Activated CD8-positive, alpha-beta memory T cell treated with anti-CD3 and anti-CD28 coated beads, Interleukin-2, amount 10 ng/mL, durations not matched to agents 7 days and 5 days (primary cell): ENCODE measurements at regions not wholly inside any gene's neighbourhood (a gene's known extent, or its start where the extent isn't known, plus 50 kb on each side); places are given as distances from the start of the nearest gene placed in this dataset.

Experiments used
- ATAC-seq: fragments of 150-1000 bp; cut with Tn5 transposase; one replicate; pipeline ENCODE4 v1.10.0; 2021; ENCODE audit warnings: moderate library complexity
- CTCF ChIA-PET: fragments of 350-600 bp; sonication (Branson Sonifier 250); formaldehyde crosslinking; loops from one replicate; lab custom pipeline; 2021; ENCODE audit warnings: antibody characterized with exemption; lab: Charles Lee
- DNase-seq: peaks from one replicate; pipeline ENCODE4 v3.0.0-alpha.2; 2020
- H3K27ac Mint-ChIP-seq: one replicate; pipeline ENCODE4 v1.8.0; 2021; ENCODE audit warnings: mild to moderate bottlenecking, mixed read lengths
- H3K27me3 Mint-ChIP-seq: one replicate; pipeline ENCODE4 v1.8.0; 2021; ENCODE audit warnings: mixed read lengths
- H3K36me3 Mint-ChIP-seq: one replicate; pipeline ENCODE4 v1.8.0; 2021; ENCODE audit warnings: mild to moderate bottlenecking, mixed read lengths
- H3K4me1 Mint-ChIP-seq: one replicate; pipeline ENCODE4 v1.8.0; 2021; ENCODE audit warnings: mixed read lengths
- H3K4me3 Mint-ChIP-seq: one replicate; pipeline ENCODE4 v1.8.0; 2021; ENCODE audit warnings: mild to moderate bottlenecking, moderate library complexity, mixed read lengths
- H3K9me3 Mint-ChIP-seq: one replicate; pipeline ENCODE4 v1.8.0; 2022; ENCODE audit warnings: low read depth, mixed read lengths

- DNase-seq, result no peak
Measured at GRCh38 chr6:101279410-101279809, 114.1 kb upstream of the GRIK2 start.

GRCh38 chr6:101281266-101281665, 112.2 kb upstream of the GRIK2 start:
- Mint-ChIP-seq H3K4me3 (no peak overlapping the region), H3K27ac (no peak overlapping the region), H3K27me3 (no peaks in the 10 kb centered on the region), H3K9me3 (no peaks in the 10 kb centered on the region), H3K4me1 (no peaks in the 10 kb centered on the region), H3K36me3 (no peaks in the 10 kb centered on the region)
- DNase-seq, result no peak
- CTCF ChIA-PET, result no interaction called here
- ATAC-seq, result no peak

More at GRCh38 chr6:101279410-101279809, 114.1 kb upstream of the GRIK2 start:
- H3K4me3 Mint-ChIP-seq, result no peak overlapping the region
- H3K4me1 Mint-ChIP-seq, result no peaks in the 10 kb centered on the region
- no peak overlapping the region for H3K27ac Mint-ChIP-seq
- H3K9me3 Mint-ChIP-seq, result no peaks in the 10 kb centered on the region
- no peak for ATAC-seq
- CTCF ChIA-PET, result interaction anchor here (0.9 kb wide), 1 partner anchor 9 kb away, joined by 3 read pairs; no protein-coding TSS in a partner anchor
- H3K36me3 Mint-ChIP-seq, result no peaks in the 10 kb centered on the region
- H3K27me3 Mint-ChIP-seq, result no peaks in the 10 kb centered on the region

GRCh38 chr6:101284131-101284530, 109.4 kb upstream of the GRIK2 start:
- H3K27me3 Mint-ChIP-seq, result no peaks in the 10 kb centered on the region
- CTCF ChIA-PET, result no interaction called here
- H3K4me3 Mint-ChIP-seq, result no peak overlapping the region
- no peak overlapping the region for H3K27ac Mint-ChIP-seq
- no peak for DNase-seq
- H3K9me3 Mint-ChIP-seq, result no peaks in the 10 kb centered on the region
- no peak for ATAC-seq
- H3K4me1 Mint-ChIP-seq, result no peaks in the 10 kb centered on the region
- no peaks in the 10 kb centered on the region for H3K36me3 Mint-ChIP-seq

- no peak overlapping the region for H3K27ac Mint-ChIP-seq
- H3K36me3 Mint-ChIP-seq, result no peaks in the 10 kb centered on the region
- CTCF ChIA-PET, result no interaction called here
- no peaks in the 10 kb centered on the region for H3K4me1 Mint-ChIP-seq
- no peaks in the 10 kb centered on the region for H3K9me3 Mint-ChIP-seq
- ATAC-seq (no peak), DNase-seq (no peak)
- no peak overlapping the region for H3K4me3 Mint-ChIP-seq
- H3K27me3 Mint-ChIP-seq, result no peaks in the 10 kb centered on the region
Measured at GRCh38 chr6:101286146-101286545, 107.4 kb upstream of the GRIK2 start.

- Mint-ChIP-seq H3K4me1 (no peaks in the 10 kb centered on the region), H3K36me3 (no peaks in the 10 kb centered on the region), H3K9me3 (peaks cover 8% of the 10 kb centered on the region), H3K27ac (no peak overlapping the region), H3K27me3 (no peaks in the 10 kb centered on the region), H3K4me3 (no peak overlapping the region)
- CTCF ChIA-PET, result no interaction called here
- DNase-seq (no peak), ATAC-seq (no peak)
Measured at GRCh38 chr6:101290346-101290745, 103.2 kb upstream of the GRIK2 start.

- Mint-ChIP-seq H3K27ac (no peak overlapping the region), H3K9me3 (peaks cover 11% of the 10 kb centered on the region), H3K27me3 (no peaks in the 10 kb centered on the region), H3K4me3 (no peak overlapping the region), H3K36me3 (no peaks in the 10 kb centered on the region), H3K4me1 (no peaks in the 10 kb centered on the region)
- CTCF ChIA-PET, result no interaction called here
- DNase-seq (no peak), ATAC-seq (no peak)
Measured at GRCh38 chr6:101294051-101294638, 99.4 kb upstream of the GRIK2 start.

- Mint-ChIP-seq H3K4me3 (no peak overlapping the region), H3K27me3 (no peaks in the 10 kb centered on the region), H3K27ac (no peak overlapping the region), H3K36me3 (no peaks in the 10 kb centered on the region), H3K9me3 (peaks cover 11% of the 10 kb centered on the region), H3K4me1 (no peaks in the 10 kb centered on the region)
- ATAC-seq, result no peak
- CTCF ChIA-PET, result no interaction called here
- DNase-seq, result no peak
Measured at GRCh38 chr6:101294676-101295075, 98.8 kb upstream of the GRIK2 start.

GRCh38 chr6:101296169-101296960, 97.1 kb upstream of the GRIK2 start:
- ATAC-seq, result no peak
- Mint-ChIP-seq H3K9me3 (peaks cover 11% of the 10 kb centered on the region), H3K4me1 (no peaks in the 10 kb centered on the region), H3K27ac (no peak overlapping the region), H3K4me3 (no peak overlapping the region), H3K36me3 (no peaks in the 10 kb centered on the region), H3K27me3 (no peaks in the 10 kb centered on the region)
- no peak for DNase-seq
- CTCF ChIA-PET, result no interaction called here

- no peak overlapping the region for H3K27ac Mint-ChIP-seq
- no peak for ATAC-seq
- CTCF ChIA-PET, result no interaction called here
- no peak for DNase-seq
- H3K36me3 Mint-ChIP-seq, result no peaks in the 10 kb centered on the region
- H3K27me3 Mint-ChIP-seq, result no peaks in the 10 kb centered on the region
- no peak overlapping the region for H3K4me3 Mint-ChIP-seq
- H3K9me3 Mint-ChIP-seq, result peaks cover 2% of the 10 kb centered on the region
- no peaks in the 10 kb centered on the region for H3K4me1 Mint-ChIP-seq
Measured at GRCh38 chr6:101302593-101302992, 90.9 kb upstream of the GRIK2 start.

- Mint-ChIP-seq H3K4me3 (no peak overlapping the region), H3K4me1 (no peaks in the 10 kb centered on the region)
- no peak for ATAC-seq
Measured at GRCh38 chr6:101303495-101303894, 90.0 kb upstream of the GRIK2 start.

GRCh38 chr6:101312652-101313051, 80.9 kb upstream of the GRIK2 start:
- no peaks in the 10 kb centered on the region for H3K27me3 Mint-ChIP-seq
- no peak for DNase-seq
- H3K36me3 Mint-ChIP-seq, result no peaks in the 10 kb centered on the region
- CTCF ChIA-PET, result no interaction called here
- no peak overlapping the region for H3K27ac Mint-ChIP-seq
- ATAC-seq, result no peak
- no peak overlapping the region for H3K4me3 Mint-ChIP-seq
- H3K9me3 Mint-ChIP-seq, result peaks cover 2% of the 10 kb centered on the region
- no peaks in the 10 kb centered on the region for H3K4me1 Mint-ChIP-seq

More at GRCh38 chr6:101303495-101303894, 90.0 kb upstream of the GRIK2 start:
- Mint-ChIP-seq H3K27me3 (no peaks in the 10 kb centered on the region), H3K9me3 (peaks cover 4% of the 10 kb centered on the region), H3K27ac (no peak overlapping the region), H3K36me3 (no peaks in the 10 kb centered on the region)
- DNase-seq, result no peak
- CTCF ChIA-PET, result no interaction called here

GRCh38 chr6:101322921-101323320, 70.6 kb upstream of the GRIK2 start:
- Mint-ChIP-seq H3K36me3 (no peaks in the 10 kb centered on the region), H3K27ac (no peak overlapping the region), H3K9me3 (no peaks in the 10 kb centered on the region), H3K27me3 (no peaks in the 10 kb centered on the region), H3K4me1 (no peaks in the 10 kb centered on the region), H3K4me3 (no peak overlapping the region)
- no peak for DNase-seq
- no peak for ATAC-seq
- CTCF ChIA-PET, result no interaction called here

- Mint-ChIP-seq H3K36me3 (no peaks in the 10 kb centered on the region), H3K9me3 (no peaks in the 10 kb centered on the region), H3K4me1 (no peaks in the 10 kb centered on the region), H3K27me3 (no peaks in the 10 kb centered on the region), H3K4me3 (no peak overlapping the region), H3K27ac (no peak overlapping the region)
- ATAC-seq (no peak), DNase-seq (no peak)
- CTCF ChIA-PET, result no interaction called here
Measured at GRCh38 chr6:101326411-101326810, 67.1 kb upstream of the GRIK2 start.

- H3K27ac Mint-ChIP-seq, result no peak overlapping the region
- DNase-seq, result no peak
- H3K4me1 Mint-ChIP-seq, result no peaks in the 10 kb centered on the region
- H3K27me3 Mint-ChIP-seq, result no peaks in the 10 kb centered on the region
- CTCF ChIA-PET, result no interaction called here
- no peak for ATAC-seq
- no peak overlapping the region for H3K4me3 Mint-ChIP-seq
- no peaks in the 10 kb centered on the region for H3K36me3 Mint-ChIP-seq
- H3K9me3 Mint-ChIP-seq, result peaks cover 4% of the 10 kb centered on the region
Measured at GRCh38 chr6:101341926-101342325, 51.6 kb upstream of the GRIK2 start.
